H9 (cell line): ENCODE measurements at regions not wholly inside any gene's neighbourhood (a gene's known extent, or its start where the extent isn't known, plus 50 kb on each side); places are given as distances from the start of the nearest gene placed in this dataset.

Source experiments
- DNase-seq: peaks from one replicate; pipeline ENCODE4 v3.0.0-alpha.2; 2017
- H2AFZ ChIP-seq: one replicate; pipeline ENCODE4 v1.6.1; 2013; ENCODE audit warnings: mild to moderate bottlenecking, low read length, control low read depth, moderate library complexity
- H2AK5ac ChIP-seq: 2 replicates; pipeline ENCODE4 v1.6.1; 2013; ENCODE audit warnings: low read length, control low read depth, mixed read lengths; ENCODE audit not compliant: insufficient read length
- H2BK120ac ChIP-seq: one replicate; pipeline ENCODE4 v1.6.1; 2013; ENCODE audit warnings: low read depth, mild to moderate bottlenecking, low read length, control low read depth, inconsistent platforms; ENCODE audit not compliant: poor library complexity, severe bottlenecking
- H2BK12ac ChIP-seq: 2 replicates; pipeline ENCODE4 v1.6.1; 2013; ENCODE audit warnings: low read length, control low read depth, mixed read lengths, low read depth; ENCODE audit not compliant: insufficient read length
- H2BK15ac ChIP-seq: 2 replicates; pipeline ENCODE4 v1.6.1; 2013; ENCODE audit warnings: low read depth, low read length, control low read depth
- H2BK20ac ChIP-seq: one replicate; pipeline ENCODE4 v1.6.1; 2013; ENCODE audit warnings: low read depth, mild to moderate bottlenecking, low read length, control low read depth, inconsistent platforms; ENCODE audit not compliant: poor library complexity, severe bottlenecking
- H2BK5ac ChIP-seq: 2 replicates; pipeline ENCODE4 v1.6.1; 2013; ENCODE audit warnings: low read length, control low read depth, mixed read lengths; ENCODE audit not compliant: insufficient read length
- H3K14ac ChIP-seq: 2 replicates; pipeline ENCODE4 v1.6.1; 2013; ENCODE audit warnings: low read length, control low read depth; ENCODE audit not compliant: insufficient read depth
- H3K18ac ChIP-seq: 2 replicates; pipeline ENCODE4 v1.6.1; 2013; ENCODE audit warnings: low read depth, mild to moderate bottlenecking, mixed read lengths, low read length, control low read depth; ENCODE audit not compliant: insufficient read length
- H3K23ac ChIP-seq: 2 replicates; pipeline ENCODE4 v1.6.1; 2013; ENCODE audit warnings: low read length, control low read depth, mixed read lengths, low read depth; ENCODE audit not compliant: insufficient read length
- H3K23me2 ChIP-seq: 2 replicates; pipeline ENCODE4 v1.6.1; 2013; ENCODE audit warnings: low read depth, mild to moderate bottlenecking, mixed read lengths, low read length, control low read depth; ENCODE audit not compliant: insufficient read length, poor library complexity, severe bottlenecking
- H3K27ac ChIP-seq: 2 replicates; pipeline ENCODE4 v1.5.1; 2013; ENCODE audit warnings: low read length, control low read depth, mixed read lengths, low read depth; ENCODE audit not compliant: insufficient read length
- H3K27me3 ChIP-seq: 2 replicates; pipeline ENCODE4 v1.6.1; 2013; ENCODE audit warnings: low read length, control low read depth, inconsistent platforms; ENCODE audit not compliant: insufficient read depth
- H3K4ac ChIP-seq: 2 replicates; pipeline ENCODE4 v1.6.1; 2013; ENCODE audit warnings: low read depth, mild to moderate bottlenecking, control low read depth, inconsistent platforms, low read length, moderate library complexity
- H3K4me1 ChIP-seq: 2 replicates; pipeline ENCODE4 v1.6.1; 2013; ENCODE audit warnings: low read length, control low read depth, inconsistent platforms; ENCODE audit not compliant: insufficient read depth
- H3K4me2 ChIP-seq: 2 replicates; pipeline ENCODE4 v1.6.1; 2013; ENCODE audit warnings: low read length, control low read depth, mixed read lengths; ENCODE audit not compliant: insufficient read length, insufficient read depth
- H3K56ac ChIP-seq: 2 replicates; pipeline ENCODE4 v1.6.1; 2013; ENCODE audit warnings: low read depth, mild to moderate bottlenecking, mixed read lengths, low read length, control low read depth; ENCODE audit not compliant: insufficient read length
- H3K79me1 ChIP-seq: 2 replicates; pipeline ENCODE4 v1.6.1; 2013; ENCODE audit warnings: low read depth, mild to moderate bottlenecking, moderate library complexity, low read length, control low read depth, inconsistent platforms; ENCODE audit not compliant: insufficient read depth, poor library complexity, severe bottlenecking
- H3K79me2 ChIP-seq: 2 replicates; pipeline ENCODE4 v1.6.1; 2013; ENCODE audit warnings: low read length, control low read depth, inconsistent platforms; ENCODE audit not compliant: insufficient read depth
- H3K9ac ChIP-seq: 2 replicates; pipeline ENCODE4 v1.6.1; 2013; ENCODE audit warnings: low read length, control low read depth, mixed read lengths; ENCODE audit not compliant: insufficient read length; ENCODE audit errors: extremely low read depth
- H3K9me3 ChIP-seq: one replicate; pipeline ENCODE4 v1.6.1; 2013; ENCODE audit warnings: low read depth, low read length, inconsistent platforms; ENCODE audit not compliant: control insufficient read depth
- H3T11ph ChIP-seq: one replicate; pipeline ENCODE4 v1.6.1; 2013; ENCODE audit warnings: mild to moderate bottlenecking, low read length, control low read depth, inconsistent platforms
- H4K20me1 ChIP-seq: one replicate; pipeline ENCODE4 v1.6.1; 2013; ENCODE audit not compliant: control insufficient read depth, insufficient read length, insufficient read depth
- H4K5ac ChIP-seq: 2 replicates; pipeline ENCODE4 v1.6.1; 2013; ENCODE audit warnings: low read depth, mild to moderate bottlenecking, mixed read lengths, low read length, control low read depth; ENCODE audit not compliant: insufficient read length
- H4K8ac ChIP-seq: replicated peaks from 2 replicates; pipeline ENCODE4 v1.6.1; 2013; ENCODE audit warnings: low read length, control low read depth, mixed read lengths, low read depth; ENCODE audit not compliant: insufficient read length
- H4K91ac ChIP-seq: 2 replicates; pipeline ENCODE4 v1.6.1; 2013; ENCODE audit warnings: low read depth, mild to moderate bottlenecking, moderate library complexity, mixed read lengths, low read length, control low read depth; ENCODE audit not compliant: insufficient read length
- H3K27ac Mint-ChIP-seq, 3 experiments: 2 replicates in 2 of 3; 3 replicates in 1 of 3; pipeline ENCODE4 v1.8.0; 2020 to 2021; ENCODE audit warnings: mixed read lengths in 3 of 3, mild to moderate bottlenecking in 1 of 3, moderate library complexity in 1 of 3
- H3K27me3 Mint-ChIP-seq: 2 replicates; pipeline ENCODE4 v1.8.0; 2021; ENCODE audit warnings: low read depth, mild to moderate bottlenecking, moderate library complexity, mixed read lengths
- H3K36me3 Mint-ChIP-seq, 3 experiments: 2 replicates in 2 of 3; 3 replicates in 1 of 3; pipeline ENCODE4 v1.8.0; 2020 to 2021; ENCODE audit warnings: low read depth in 3 of 3, mixed read lengths in 3 of 3; ENCODE audit not compliant: insufficient read depth in 1 of 3
- H3K4me1 Mint-ChIP-seq, 2 experiments: 2 replicates each; pipeline ENCODE4 v1.8.0; 2020; ENCODE audit warnings: mixed read lengths in 2 of 2
- H3K4me3 Mint-ChIP-seq, 2 experiments: 2 replicates in 1 of 2; 3 replicates in 1 of 2; pipeline ENCODE4 v1.8.0; 2020 to 2021; ENCODE audit warnings: mild to moderate bottlenecking in 2 of 2, mixed read lengths in 2 of 2, moderate library complexity in 1 of 2
- H3K9me3 Mint-ChIP-seq, 2 experiments: 2 replicates in 1 of 2; 3 replicates in 1 of 2; pipeline ENCODE4 v1.8.0; 2020; ENCODE audit warnings: mild to moderate bottlenecking in 2 of 2, mixed read lengths in 2 of 2, moderate library complexity in 1 of 2
- TF ChIP-seq, protein P1 (sequence below): fragments of 200-600 bp; sonication (generic); conservative IDR thresholded peaks from 3 replicates; pipeline ENCODE4 v1.8.0; 2021; ENCODE audit warnings: antibody characterized with exemption, mild to moderate bottlenecking

GRCh38 chr15:58291848-58292247, 139.9 kb upstream of the LIPC start:
- Histone ChIP-seq H3K9ac (no peak overlapping the region), H2BK5ac (no peak overlapping the region), H3K9me3 (no peaks in the 10 kb centered on the region), H2AFZ (no peak overlapping the region), H3T11ph (no peak overlapping the region), H3K4me2 (no peak overlapping the region), H4K8ac (no peak overlapping the region), H2AK5ac (no peak overlapping the region), H3K23ac (no peak overlapping the region), H3K79me1 (no peaks in the 10 kb centered on the region), H2BK120ac (no peak overlapping the region), H3K4ac (no peak overlapping the region), H2BK20ac (no peak overlapping the region), H2BK12ac (no peak overlapping the region), H4K20me1 (no peaks in the 10 kb centered on the region), H3K23me2 (no peaks in the 10 kb centered on the region), H2BK15ac (no peak overlapping the region), H3K27ac (no peak overlapping the region), H3K79me2 (no peaks in the 10 kb centered on the region), H3K18ac (no peak overlapping the region), H3K4me1 (no peaks in the 10 kb centered on the region; the same call in 1 of the 2 replicates), H4K91ac (no peak overlapping the region), H3K14ac (no peak overlapping the region), H4K5ac (no peak overlapping the region), H3K27me3 (no peaks in the 10 kb centered on the region), H3K56ac (no peak overlapping the region)
- no peak overlapping the region for H3K4me3 Mint-ChIP-seq
- peaks cover 22 to 37% of the 10 kb centered on the region in 2 experiments for H3K4me1 Mint-ChIP-seq
- H3K9me3 Mint-ChIP-seq: peaks cover 14 to 17% of the 10 kb centered on the region in 2 experiments
- H3K27me3 Mint-ChIP-seq: no peaks in the 10 kb centered on the region
- no peak for DNase-seq
- H3K27ac Mint-ChIP-seq: no peak overlapping the region
- peaks cover 6 to 18% (median 11%) of the 10 kb centered on the region in 3 experiments; a peak in 6 of 7 replicates for H3K36me3 Mint-ChIP-seq
- TF ChIP-seq, protein P1, sequence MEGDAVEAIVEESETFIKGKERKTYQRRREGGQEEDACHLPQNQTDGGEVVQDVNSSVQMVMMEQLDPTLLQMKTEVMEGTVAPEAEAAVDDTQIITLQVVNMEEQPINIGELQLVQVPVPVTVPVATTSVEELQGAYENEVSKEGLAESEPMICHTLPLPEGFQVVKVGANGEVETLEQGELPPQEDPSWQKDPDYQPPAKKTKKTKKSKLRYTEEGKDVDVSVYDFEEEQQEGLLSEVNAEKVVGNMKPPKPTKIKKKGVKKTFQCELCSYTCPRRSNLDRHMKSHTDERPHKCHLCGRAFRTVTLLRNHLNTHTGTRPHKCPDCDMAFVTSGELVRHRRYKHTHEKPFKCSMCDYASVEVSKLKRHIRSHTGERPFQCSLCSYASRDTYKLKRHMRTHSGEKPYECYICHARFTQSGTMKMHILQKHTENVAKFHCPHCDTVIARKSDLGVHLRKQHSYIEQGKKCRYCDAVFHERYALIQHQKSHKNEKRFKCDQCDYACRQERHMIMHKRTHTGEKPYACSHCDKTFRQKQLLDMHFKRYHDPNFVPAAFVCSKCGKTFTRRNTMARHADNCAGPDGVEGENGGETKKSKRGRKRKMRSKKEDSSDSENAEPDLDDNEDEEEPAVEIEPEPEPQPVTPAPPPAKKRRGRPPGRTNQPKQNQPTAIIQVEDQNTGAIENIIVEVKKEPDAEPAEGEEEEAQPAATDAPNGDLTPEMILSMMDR: no peak
